ENCODE measurements at regions not wholly inside any gene's neighbourhood (a gene's known extent, or its start where the extent isn't known, plus 50 kb on each side); places are given as distances from the start of the nearest gene placed in this dataset.

- H3K36me3 Mint-ChIP-seq (ENCODE audit: low read depth): no peaks in the 10 kb centered on the region
- intact Hi-C loops (cut with micrococcal nuclease): no loop called here
- H3K27me3 Mint-ChIP-seq: no peaks in the 10 kb centered on the region
- no peak overlapping the region for H3K4me3 Mint-ChIP-seq
- CTCF ChIA-PET: no interaction called here
- no peak for TF ChIP-seq CTCF (IDR thresholded peaks at IDR 0.05)
- DNase-seq (no peak), ATAC-seq (ENCODE audit: low read depth) (no peak)
- H3K9me3 Mint-ChIP-seq: no peaks in the 10 kb centered on the region
- no peak overlapping the region for H3K27ac Mint-ChIP-seq
- no peaks in the 10 kb centered on the region for H3K4me1 Mint-ChIP-seq
- POLR2A ChIA-PET: no interaction called here
These were observed 502.2 kb downstream of the ARL4A start for GRCh38 chr7:13189668-13190067.

DNA sequence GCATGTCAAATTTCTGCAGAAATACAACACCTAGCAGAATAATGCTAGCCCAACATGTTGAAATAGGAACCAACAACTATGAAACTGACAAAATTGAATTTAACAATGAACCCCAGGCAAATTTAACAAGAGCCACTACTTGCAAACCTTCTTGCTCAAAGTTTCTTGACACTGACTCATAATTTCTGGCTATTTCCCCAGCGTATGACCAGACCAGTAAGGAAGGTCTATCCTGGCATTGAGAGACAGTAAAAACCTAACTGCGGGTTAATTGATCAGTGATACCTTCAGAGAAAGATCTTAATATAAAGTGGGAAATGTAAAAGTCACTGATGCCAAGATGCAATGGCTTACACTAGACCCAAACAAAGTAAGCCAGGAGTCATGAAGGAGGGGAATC, 510.1 kb downstream of the ARL4A start:
- intact Hi-C loops (cut with micrococcal nuclease): no loop called here
- ChIA-PET POLR2A (no interaction called here), CTCF (no interaction called here)

GRCh38 chr7:13198036-13198435, 510.6 kb downstream of the ARL4A start:
- ChIA-PET POLR2A (no interaction called here), CTCF (no interaction called here)
- Mint-ChIP-seq H3K4me1 (no peaks in the 10 kb centered on the region), H3K4me3 (no peak overlapping the region), H3K36me3 (ENCODE audit: low read depth) (no peaks in the 10 kb centered on the region), H3K27ac (no peak overlapping the region), H3K9me3 (no peaks in the 10 kb centered on the region), H3K27me3 (no peaks in the 10 kb centered on the region)
- ATAC-seq (ENCODE audit: low read depth) (no peak), DNase-seq (no peak)
- intact Hi-C loops (cut with micrococcal nuclease): no loop called here
- TF ChIP-seq CTCF (IDR thresholded peaks at IDR 0.05): no peak

More for the DNA sequence above, 510.1 kb downstream of the ARL4A start:
- H3K36me3 Mint-ChIP-seq (ENCODE audit: low read depth): no peaks in the 10 kb centered on the region
- ATAC-seq (ENCODE audit: low read depth) (no peak), DNase-seq (no peak)
- H3K4me3 Mint-ChIP-seq: no peak overlapping the region
- TF ChIP-seq CTCF (IDR thresholded peaks at IDR 0.05): no peak
- no peaks in the 10 kb centered on the region for H3K27me3 Mint-ChIP-seq
- H3K27ac Mint-ChIP-seq: no peak overlapping the region
- H3K4me1 Mint-ChIP-seq: no peaks in the 10 kb centered on the region
- H3K9me3 Mint-ChIP-seq: no peaks in the 10 kb centered on the region

GRCh38 chr7:13198727-13199126, 511.3 kb downstream of the ARL4A start:
- Mint-ChIP-seq H3K4me1 (no peaks in the 10 kb centered on the region), H3K27me3 (no peaks in the 10 kb centered on the region), H3K9me3 (no peaks in the 10 kb centered on the region), H3K27ac (no peak overlapping the region), H3K4me3 (no peak overlapping the region), H3K36me3 (ENCODE audit: low read depth) (no peaks in the 10 kb centered on the region)
- no peak for ATAC-seq (ENCODE audit: low read depth)
- no peak for TF ChIP-seq CTCF (IDR thresholded peaks at IDR 0.05)
- DNase-seq: no peak
- CTCF ChIA-PET: no interaction called here
- POLR2A ChIA-PET: no interaction called here
- intact Hi-C loops (cut with micrococcal nuclease): no loop called here

DNA sequence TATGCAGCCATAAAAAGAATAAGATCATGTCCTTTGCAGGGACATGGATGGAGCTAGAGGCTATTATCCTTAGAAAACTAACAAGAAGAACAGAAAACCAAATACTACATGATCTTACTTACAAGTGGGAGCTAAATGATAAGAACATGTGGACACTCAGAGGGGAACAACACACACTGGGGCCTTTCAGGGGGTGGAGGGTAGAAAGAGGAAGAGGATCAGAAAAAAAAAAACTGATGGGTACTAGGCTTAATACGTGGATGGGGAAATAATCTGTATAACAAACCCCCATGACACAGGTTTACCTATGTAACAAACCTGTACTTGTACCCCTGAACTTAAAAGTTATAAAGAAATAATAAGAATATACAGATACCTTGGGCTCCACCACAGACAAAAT, 514.2 kb downstream of the ARL4A start:
- ChIA-PET CTCF (no interaction called here), POLR2A (no interaction called here)
- H3K27ac Mint-ChIP-seq: no peak overlapping the region
- no peaks in the 10 kb centered on the region for H3K4me1 Mint-ChIP-seq
- no peaks in the 10 kb centered on the region for H3K36me3 Mint-ChIP-seq (ENCODE audit: low read depth)
- H3K9me3 Mint-ChIP-seq: no peaks in the 10 kb centered on the region
- intact Hi-C loops (cut with micrococcal nuclease): no loop called here
- no peak for TF ChIP-seq CTCF (IDR thresholded peaks at IDR 0.05)
- no peak overlapping the region for H3K4me3 Mint-ChIP-seq
- H3K27me3 Mint-ChIP-seq: no peaks in the 10 kb centered on the region
- ATAC-seq (ENCODE audit: low read depth): no peak
- DNase-seq: no peak

Data from activated B cell treated with CpG ODN at 0.5 μM for 24 hours (primary cell).